ENCODE measurements at regions not wholly inside any gene's neighbourhood (a gene's known extent, or its start where the extent isn't known, plus 50 kb on each side); places are given as distances from the start of the nearest gene placed in this dataset.

- Histone ChIP-seq H3K36me3 (ENCODE audit: control insufficient read depth, insufficient read depth, low read length) (no peaks in the 10 kb centered on the region), H3K4me2 (ENCODE audit: low read length) (no peak overlapping the region)
These were observed 229.0 kb upstream of the NOX3 start for GRCh38 chr6:155684416-155685196.

GRCh38 chr6:155678361-155678760 is 222.7 kb upstream of the NOX3 start:
- Histone ChIP-seq H3K27ac (no peak overlapping the region), H3K27me3 (ENCODE audit: control insufficient read depth, insufficient read depth, low read length) (no peaks in the 10 kb centered on the region), H3K4me2 (ENCODE audit: low read length) (no peak overlapping the region), H3K9ac (no peak overlapping the region), H3K4me3 (ENCODE audit: low read depth, low read length) (no peak overlapping the region), H3K4me1 (no peaks in the 10 kb centered on the region), H3K79me2 (no peaks in the 10 kb centered on the region), H3K9me3 (ENCODE audit: control insufficient read depth, low read length) (no peaks in the 10 kb centered on the region), H3K36me3 (ENCODE audit: control insufficient read depth, insufficient read depth, low read length) (no peaks in the 10 kb centered on the region), H2AFZ (no peak overlapping the region)
- TF ChIP-seq, protein P1, sequence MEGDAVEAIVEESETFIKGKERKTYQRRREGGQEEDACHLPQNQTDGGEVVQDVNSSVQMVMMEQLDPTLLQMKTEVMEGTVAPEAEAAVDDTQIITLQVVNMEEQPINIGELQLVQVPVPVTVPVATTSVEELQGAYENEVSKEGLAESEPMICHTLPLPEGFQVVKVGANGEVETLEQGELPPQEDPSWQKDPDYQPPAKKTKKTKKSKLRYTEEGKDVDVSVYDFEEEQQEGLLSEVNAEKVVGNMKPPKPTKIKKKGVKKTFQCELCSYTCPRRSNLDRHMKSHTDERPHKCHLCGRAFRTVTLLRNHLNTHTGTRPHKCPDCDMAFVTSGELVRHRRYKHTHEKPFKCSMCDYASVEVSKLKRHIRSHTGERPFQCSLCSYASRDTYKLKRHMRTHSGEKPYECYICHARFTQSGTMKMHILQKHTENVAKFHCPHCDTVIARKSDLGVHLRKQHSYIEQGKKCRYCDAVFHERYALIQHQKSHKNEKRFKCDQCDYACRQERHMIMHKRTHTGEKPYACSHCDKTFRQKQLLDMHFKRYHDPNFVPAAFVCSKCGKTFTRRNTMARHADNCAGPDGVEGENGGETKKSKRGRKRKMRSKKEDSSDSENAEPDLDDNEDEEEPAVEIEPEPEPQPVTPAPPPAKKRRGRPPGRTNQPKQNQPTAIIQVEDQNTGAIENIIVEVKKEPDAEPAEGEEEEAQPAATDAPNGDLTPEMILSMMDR (IDR thresholded peaks at IDR 0.05): no peak

More at GRCh38 chr6:155684416-155685196, 229.0 kb upstream of the NOX3 start:
- no peaks in the 10 kb centered on the region for H3K9me3 ChIP-seq (ENCODE audit: control insufficient read depth, low read length)
- no peaks in the 10 kb centered on the region for H3K4me1 ChIP-seq
- no peak overlapping the region for H3K4me3 ChIP-seq (ENCODE audit: low read depth, low read length)
- no peaks in the 10 kb centered on the region for H3K79me2 ChIP-seq
- TF ChIP-seq, protein P1 (IDR thresholded peaks at IDR 0.05): no peak
- no peak overlapping the region for H2AFZ ChIP-seq
- no peak overlapping the region for H3K27ac ChIP-seq
- H3K9ac ChIP-seq: no peak overlapping the region
- H3K27me3 ChIP-seq (ENCODE audit: control insufficient read depth, insufficient read depth, low read length): no peaks in the 10 kb centered on the region

DNA sequence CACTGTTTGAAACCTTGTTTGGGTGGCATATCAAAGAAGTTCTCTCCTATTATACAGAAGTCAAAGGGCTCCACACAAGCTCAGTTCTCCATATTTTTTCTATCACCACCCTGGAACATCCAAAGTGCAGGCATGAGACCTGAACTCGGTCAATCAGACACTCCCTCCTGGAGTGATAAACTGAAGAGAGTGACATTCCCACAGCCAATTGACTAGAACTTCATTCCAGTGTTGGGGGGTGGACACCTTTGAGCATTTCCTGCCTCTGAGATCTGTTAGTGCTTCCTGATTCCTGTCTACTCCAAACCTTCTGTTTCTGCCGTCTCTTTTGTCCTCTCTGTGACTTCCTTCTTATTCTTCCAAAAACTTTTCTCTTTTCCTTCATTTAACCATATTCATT is 220.7 kb upstream of the NOX3 start:
- no peaks in the 10 kb centered on the region for H3K27me3 ChIP-seq (ENCODE audit: control insufficient read depth, insufficient read depth, low read length)
- no peaks in the 10 kb centered on the region for H3K79me2 ChIP-seq
- no peaks in the 10 kb centered on the region for H3K4me1 ChIP-seq
- no peak overlapping the region for H3K4me2 ChIP-seq (ENCODE audit: low read length)
- H3K9ac ChIP-seq: no peak overlapping the region
- no peak overlapping the region for H2AFZ ChIP-seq
- H3K9me3 ChIP-seq (ENCODE audit: control insufficient read depth, low read length): no peaks in the 10 kb centered on the region
- TF ChIP-seq, protein P1 (IDR thresholded peaks at IDR 0.05): no peak
- no peaks in the 10 kb centered on the region for H3K36me3 ChIP-seq (ENCODE audit: control insufficient read depth, insufficient read depth, low read length)
- no peak overlapping the region for H3K4me3 ChIP-seq (ENCODE audit: low read depth, low read length)
- H3K27ac ChIP-seq: no peak overlapping the region

- Histone ChIP-seq H3K4me3 (ENCODE audit: low read depth, low read length) (no peak overlapping the region), H3K4me2 (ENCODE audit: low read length) (no peak overlapping the region), H3K9ac (no peak overlapping the region), H3K9me3 (ENCODE audit: control insufficient read depth, low read length) (no peaks in the 10 kb centered on the region), H3K27me3 (ENCODE audit: control insufficient read depth, insufficient read depth, low read length) (no peaks in the 10 kb centered on the region), H3K27ac (no peak overlapping the region), H2AFZ (no peak overlapping the region), H3K4me1 (no peaks in the 10 kb centered on the region), H3K79me2 (no peaks in the 10 kb centered on the region), H3K36me3 (ENCODE audit: control insufficient read depth, insufficient read depth, low read length) (no peaks in the 10 kb centered on the region)
- TF ChIP-seq, protein P1 (IDR thresholded peaks at IDR 0.05): no peak
These were observed 215.0 kb upstream of the NOX3 start for GRCh38 chr6:155670655-155671054.
